ENCODE measurements at regions not wholly inside any gene's neighbourhood (a gene's known extent, or its start where the extent isn't known, plus 50 kb on each side); places are given as distances from the start of the nearest gene placed in this dataset.

- Histone ChIP-seq H3K4me3 (ENCODE audit: low read depth in 1 of 3, low read length in 3 of 3) (no peak overlapping the region), H3K9me3 (ENCODE audit: control insufficient read depth in 4 of 4, low read length in 3 of 4) (peaks cover 0 to 5% (median 1%) of the 10 kb centered on the region in 4 donors), H3K4me1 (ENCODE audit: control insufficient read depth in 4 of 4, insufficient read depth in 4 of 4, low read length in 3 of 4) (no peaks in the 10 kb centered on the region), H3K27ac (ENCODE audit: low read depth in 1 of 2, low read length in 2 of 2) (no peak overlapping the region), H3K36me3 (ENCODE audit: control insufficient read depth in 4 of 4, insufficient read depth in 3 of 4, low read depth in 1 of 4, low read length in 3 of 4) (no peaks in the 10 kb centered on the region), H3K9ac (ENCODE audit: low read depth in 1 of 2, low read length in 2 of 2) (no peak overlapping the region), H3K27me3 (ENCODE audit: control insufficient read depth in 4 of 4, insufficient read depth in 4 of 4, low read length in 3 of 4) (no peaks in the 10 kb centered on the region)
- WGBS = 84% methylated on average over 4 of the region's 4 CpGs
- no peak for TF ChIP-seq YY1 (IDR thresholded peaks at IDR 0.05)
- no peak for TF ChIP-seq REST (IDR thresholded peaks at IDR 0.05)
- TF ChIP-seq FOXA1 (IDR thresholded peaks at IDR 0.05) = no peak
- TF ChIP-seq, protein P1, sequence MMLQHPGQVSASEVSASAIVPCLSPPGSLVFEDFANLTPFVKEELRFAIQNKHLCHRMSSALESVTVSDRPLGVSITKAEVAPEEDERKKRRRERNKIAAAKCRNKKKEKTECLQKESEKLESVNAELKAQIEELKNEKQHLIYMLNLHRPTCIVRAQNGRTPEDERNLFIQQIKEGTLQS (IDR thresholded peaks at IDR 0.05) = no peak
- no peak for TF ChIP-seq JUND (IDR thresholded peaks at IDR 0.05)
- TF ChIP-seq TAF1 (conservative IDR thresholded peaks at IDR 0.05) = no peak
- DNase-seq (ENCODE audit: low spot score) = no peak
Observed at GRCh38 chr16:11479916-11480315, 106.8 kb downstream of the LITAF start.

- WGBS = 97% methylated on average over 5 of the region's 5 CpGs
- Histone ChIP-seq H3K27ac (ENCODE audit: low read depth in 1 of 2, low read length in 2 of 2) (no peak overlapping the region), H3K9ac (ENCODE audit: low read depth in 1 of 2, low read length in 2 of 2) (no peak overlapping the region), H3K27me3 (ENCODE audit: control insufficient read depth in 4 of 4, insufficient read depth in 4 of 4, low read length in 3 of 4) (no peaks in the 10 kb centered on the region), H3K4me3 (ENCODE audit: low read depth in 1 of 3, low read length in 3 of 3) (no peak overlapping the region), H3K9me3 (ENCODE audit: control insufficient read depth in 4 of 4, low read length in 3 of 4) (peaks cover 0 to 5% (median 1%) of the 10 kb centered on the region in 4 donors), H3K36me3 (ENCODE audit: control insufficient read depth in 4 of 4, insufficient read depth in 3 of 4, low read depth in 1 of 4, low read length in 3 of 4) (no peaks in the 10 kb centered on the region), H3K4me1 (ENCODE audit: control insufficient read depth in 4 of 4, insufficient read depth in 4 of 4, low read length in 3 of 4) (no peaks in the 10 kb centered on the region)
- TF ChIP-seq GABPA (IDR thresholded peaks at IDR 0.05 in 1 of 2, conservative IDR thresholded peaks at IDR 0.05 in 1 of 2) = no peak
- TF ChIP-seq JUND (IDR thresholded peaks at IDR 0.05) = no peak
- TF ChIP-seq RAD21 (IDR thresholded peaks at IDR 0.05) = no peak
- TF ChIP-seq, protein P2, sequence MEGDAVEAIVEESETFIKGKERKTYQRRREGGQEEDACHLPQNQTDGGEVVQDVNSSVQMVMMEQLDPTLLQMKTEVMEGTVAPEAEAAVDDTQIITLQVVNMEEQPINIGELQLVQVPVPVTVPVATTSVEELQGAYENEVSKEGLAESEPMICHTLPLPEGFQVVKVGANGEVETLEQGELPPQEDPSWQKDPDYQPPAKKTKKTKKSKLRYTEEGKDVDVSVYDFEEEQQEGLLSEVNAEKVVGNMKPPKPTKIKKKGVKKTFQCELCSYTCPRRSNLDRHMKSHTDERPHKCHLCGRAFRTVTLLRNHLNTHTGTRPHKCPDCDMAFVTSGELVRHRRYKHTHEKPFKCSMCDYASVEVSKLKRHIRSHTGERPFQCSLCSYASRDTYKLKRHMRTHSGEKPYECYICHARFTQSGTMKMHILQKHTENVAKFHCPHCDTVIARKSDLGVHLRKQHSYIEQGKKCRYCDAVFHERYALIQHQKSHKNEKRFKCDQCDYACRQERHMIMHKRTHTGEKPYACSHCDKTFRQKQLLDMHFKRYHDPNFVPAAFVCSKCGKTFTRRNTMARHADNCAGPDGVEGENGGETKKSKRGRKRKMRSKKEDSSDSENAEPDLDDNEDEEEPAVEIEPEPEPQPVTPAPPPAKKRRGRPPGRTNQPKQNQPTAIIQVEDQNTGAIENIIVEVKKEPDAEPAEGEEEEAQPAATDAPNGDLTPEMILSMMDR (IDR thresholded peaks at IDR 0.05; ENCODE audit: low read depth, low read length, missing input control) = no peak
- TF ChIP-seq TAF1 (conservative IDR thresholded peaks at IDR 0.05) = no peak
- TF ChIP-seq RXRA (IDR thresholded peaks at IDR 0.05) = no peak
- TF ChIP-seq FOXA1 (IDR thresholded peaks at IDR 0.05) = no peak
- TF ChIP-seq HNF4A (conservative IDR thresholded peaks at IDR 0.05) = no peak
- no peak for TF ChIP-seq FOXA2 (IDR thresholded peaks at IDR 0.05)
- no peak for TF ChIP-seq SP1 (IDR thresholded peaks at IDR 0.05)
- TF ChIP-seq REST (IDR thresholded peaks at IDR 0.05) = no peak
- TF ChIP-seq MAX (IDR thresholded peaks at IDR 0.05) = no peak
- TF ChIP-seq, protein P3, sequence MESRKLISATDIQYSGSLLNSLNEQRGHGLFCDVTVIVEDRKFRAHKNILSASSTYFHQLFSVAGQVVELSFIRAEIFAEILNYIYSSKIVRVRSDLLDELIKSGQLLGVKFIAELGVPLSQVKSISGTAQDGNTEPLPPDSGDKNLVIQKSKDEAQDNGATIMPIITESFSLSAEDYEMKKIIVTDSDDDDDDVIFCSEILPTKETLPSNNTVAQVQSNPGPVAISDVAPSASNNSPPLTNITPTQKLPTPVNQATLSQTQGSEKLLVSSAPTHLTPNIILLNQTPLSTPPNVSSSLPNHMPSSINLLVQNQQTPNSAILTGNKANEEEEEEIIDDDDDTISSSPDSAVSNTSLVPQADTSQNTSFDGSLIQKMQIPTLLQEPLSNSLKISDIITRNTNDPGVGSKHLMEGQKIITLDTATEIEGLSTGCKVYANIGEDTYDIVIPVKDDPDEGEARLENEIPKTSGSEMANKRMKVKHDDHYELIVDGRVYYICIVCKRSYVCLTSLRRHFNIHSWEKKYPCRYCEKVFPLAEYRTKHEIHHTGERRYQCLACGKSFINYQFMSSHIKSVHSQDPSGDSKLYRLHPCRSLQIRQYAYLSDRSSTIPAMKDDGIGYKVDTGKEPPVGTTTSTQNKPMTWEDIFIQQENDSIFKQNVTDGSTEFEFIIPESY (IDR thresholded peaks at IDR 0.05) = no peak
- no peak for DNase-seq (ENCODE audit: low spot score)
Observed at GRCh38 chr16:11480634-11481033, 106.1 kb downstream of the LITAF start.

All from liver (tissue), 8 donors.